Liver (tissue), 3 donors: ENCODE measurements at regions not wholly inside any gene's neighbourhood (a gene's known extent, or its start where the extent isn't known, plus 50 kb on each side); places are given as distances from the start of the nearest gene placed in this dataset.

Experiments used
- ATF3 ChIP-seq: IDR thresholded peaks from 2 replicates; pipeline ENCODE4 v1.6.1; 2016; ENCODE audit warnings: antibody characterized with exemption
- CTCF ChIP-seq: fragments of 150-350 bp; IDR thresholded peaks from 2 replicates; pipeline ENCODE4 v1.5.1; 2017; ENCODE audit warnings: improper control_type of control experiment, low read depth, low read length; ENCODE audit not compliant: missing input control
- FOXA2 ChIP-seq: IDR thresholded peaks from 2 replicates; pipeline ENCODE4 v1.6.1; 2016; ENCODE audit warnings: antibody characterized with exemption
- GABPA ChIP-seq, 2 donors: IDR thresholded peaks in 1 of 2; conservative IDR thresholded peaks in 1 of 2; 2 replicates each; pipeline ENCODE4 v1.6.1; 2016; ENCODE audit warnings: antibody characterized with exemption in 2 of 2, mild to moderate bottlenecking in 1 of 2, moderate library complexity in 1 of 2
- HNF4G ChIP-seq: IDR thresholded peaks from 2 replicates; pipeline ENCODE4 v1.6.1; 2016; ENCODE audit warnings: antibody characterized with exemption
- JUND ChIP-seq, 2 donors: IDR thresholded peaks; 2 replicates each; pipeline ENCODE4 v1.6.1; 2016; ENCODE audit warnings: antibody characterized with exemption in 2 of 2
- MAX ChIP-seq: IDR thresholded peaks from 2 replicates; pipeline ENCODE4 v1.6.1; 2016; ENCODE audit warnings: antibody characterized with exemption
- RAD21 ChIP-seq, 2 donors: IDR thresholded peaks; 2 replicates each; pipeline ENCODE4 v1.6.1; 2016; ENCODE audit warnings: antibody characterized with exemption in 2 of 2, mild to moderate bottlenecking in 2 of 2
- REST ChIP-seq: IDR thresholded peaks from 2 replicates; pipeline ENCODE4 v1.6.1; 2016; ENCODE audit warnings: antibody characterized with exemption, mild to moderate bottlenecking
- SP1 ChIP-seq: IDR thresholded peaks from 2 replicates; pipeline ENCODE4 v1.6.1; 2018; ENCODE audit warnings: antibody characterized with exemption, mild to moderate bottlenecking
- TAF1 ChIP-seq: conservative IDR thresholded peaks from 2 replicates; pipeline ENCODE4 v1.6.1; 2016; ENCODE audit warnings: antibody characterized with exemption, mild to moderate bottlenecking
- YY1 ChIP-seq: IDR thresholded peaks from 2 replicates; pipeline ENCODE4 v1.6.1; 2016; ENCODE audit warnings: antibody characterized with exemption, mild to moderate bottlenecking
- donor health status: healthy.
- donor health status: healthy.

GRCh38 chr10:33979195-33979594 lies 644.7 kb upstream of the NRP1 start:
- no peak for TF ChIP-seq HNF4G
- no peak for TF ChIP-seq CTCF
- no peak for TF ChIP-seq TAF1
- TF ChIP-seq ATF3: no peak
- no peak for TF ChIP-seq GABPA (IDR thresholded peaks at IDR 0.05 in 1 of 2, conservative IDR thresholded peaks at IDR 0.05 in 1 of 2)
- TF ChIP-seq FOXA2: no peak
- TF ChIP-seq RAD21 (IDR thresholded peaks at IDR 0.05): no peak
- no peak for TF ChIP-seq MAX
- no peak for TF ChIP-seq REST
- TF ChIP-seq JUND (IDR thresholded peaks at IDR 0.05): no peak
- no peak for TF ChIP-seq YY1
- TF ChIP-seq SP1: no peak
